ENCODE measurements at regions not wholly inside any gene's neighbourhood (a gene's known extent, or its start where the extent isn't known, plus 50 kb on each side); places are given as distances from the start of the nearest gene placed in this dataset.
"Not testable (repeated sequence)": the region's sequence is repeated elsewhere in the genome, so short reads cannot be mapped to it uniquely, and the experiment has no call there.

GRCh38 chr5:92179651-92180050 lies 796.5 kb upstream of the ARRDC3 start:
- TF ChIP-seq, protein P1, sequence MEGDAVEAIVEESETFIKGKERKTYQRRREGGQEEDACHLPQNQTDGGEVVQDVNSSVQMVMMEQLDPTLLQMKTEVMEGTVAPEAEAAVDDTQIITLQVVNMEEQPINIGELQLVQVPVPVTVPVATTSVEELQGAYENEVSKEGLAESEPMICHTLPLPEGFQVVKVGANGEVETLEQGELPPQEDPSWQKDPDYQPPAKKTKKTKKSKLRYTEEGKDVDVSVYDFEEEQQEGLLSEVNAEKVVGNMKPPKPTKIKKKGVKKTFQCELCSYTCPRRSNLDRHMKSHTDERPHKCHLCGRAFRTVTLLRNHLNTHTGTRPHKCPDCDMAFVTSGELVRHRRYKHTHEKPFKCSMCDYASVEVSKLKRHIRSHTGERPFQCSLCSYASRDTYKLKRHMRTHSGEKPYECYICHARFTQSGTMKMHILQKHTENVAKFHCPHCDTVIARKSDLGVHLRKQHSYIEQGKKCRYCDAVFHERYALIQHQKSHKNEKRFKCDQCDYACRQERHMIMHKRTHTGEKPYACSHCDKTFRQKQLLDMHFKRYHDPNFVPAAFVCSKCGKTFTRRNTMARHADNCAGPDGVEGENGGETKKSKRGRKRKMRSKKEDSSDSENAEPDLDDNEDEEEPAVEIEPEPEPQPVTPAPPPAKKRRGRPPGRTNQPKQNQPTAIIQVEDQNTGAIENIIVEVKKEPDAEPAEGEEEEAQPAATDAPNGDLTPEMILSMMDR (conservative IDR thresholded peaks at IDR 0.05) = no peak

GRCh38 chr5:92177926-92178487 lies 794.9 kb upstream of the ARRDC3 start:
- H3K27ac ChIP-seq = no peak overlapping the region
- TF ChIP-seq, protein P1 (conservative IDR thresholded peaks at IDR 0.05) = no peak

More at GRCh38 chr5:92179651-92180050, 796.5 kb upstream of the ARRDC3 start:
- H3K27ac ChIP-seq = no peak overlapping the region

- TF ChIP-seq, protein P1 (conservative IDR thresholded peaks at IDR 0.05) = no peak
- H3K27ac ChIP-seq = no peak overlapping the region
These were observed 780.8 kb upstream of the ARRDC3 start for GRCh38 chr5:92163906-92164305.

GRCh38 chr5:92147798-92148197 lies 764.7 kb upstream of the ARRDC3 start:
- TF ChIP-seq, protein P1 (conservative IDR thresholded peaks at IDR 0.05) = no peak
- no peak overlapping the region for H3K27ac ChIP-seq

DNA sequence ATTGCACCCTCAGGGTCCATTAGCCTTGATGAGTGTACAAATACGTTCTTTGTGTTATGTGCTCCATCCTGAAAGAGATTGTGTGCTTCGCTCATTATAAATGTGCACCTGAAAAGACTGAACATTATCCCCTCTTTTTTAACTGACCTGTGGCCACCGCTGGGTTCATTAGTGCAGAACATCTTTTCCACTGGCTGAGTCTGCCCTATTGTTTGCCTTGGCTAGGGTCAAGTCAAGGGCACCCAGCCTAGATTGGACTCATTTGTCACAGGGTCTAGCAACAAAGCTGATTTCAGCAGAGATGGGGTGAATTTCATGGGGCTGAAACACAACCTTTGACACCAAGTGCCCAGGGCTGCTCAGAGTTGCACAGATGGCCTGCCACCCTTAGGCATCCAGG lies 764.1 kb upstream of the ARRDC3 start:
- no peak overlapping the region for H3K27ac ChIP-seq
- TF ChIP-seq, protein P1 (conservative IDR thresholded peaks at IDR 0.05) = no peak

DNA sequence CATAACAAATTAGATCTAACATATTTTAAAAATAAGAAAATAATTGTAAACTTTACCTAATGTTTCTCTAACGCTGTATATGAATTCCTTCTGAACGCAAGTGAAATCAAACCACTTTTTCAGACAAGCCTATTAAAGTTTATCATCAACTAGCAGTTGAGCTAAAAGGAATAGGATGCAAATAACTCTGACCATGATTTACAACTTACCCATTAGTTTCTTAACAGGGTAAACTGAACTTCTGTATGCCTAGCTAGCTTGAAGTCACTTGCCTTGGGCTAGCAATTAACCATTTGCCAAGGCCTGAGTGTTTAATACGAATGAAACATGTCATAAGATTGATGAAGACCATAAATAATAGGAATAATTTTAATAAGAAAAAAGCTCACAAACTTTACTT lies 762.7 kb upstream of the ARRDC3 start:
- H3K27ac ChIP-seq = no peak overlapping the region
- TF ChIP-seq, protein P1 (conservative IDR thresholded peaks at IDR 0.05) = no peak

DNA sequence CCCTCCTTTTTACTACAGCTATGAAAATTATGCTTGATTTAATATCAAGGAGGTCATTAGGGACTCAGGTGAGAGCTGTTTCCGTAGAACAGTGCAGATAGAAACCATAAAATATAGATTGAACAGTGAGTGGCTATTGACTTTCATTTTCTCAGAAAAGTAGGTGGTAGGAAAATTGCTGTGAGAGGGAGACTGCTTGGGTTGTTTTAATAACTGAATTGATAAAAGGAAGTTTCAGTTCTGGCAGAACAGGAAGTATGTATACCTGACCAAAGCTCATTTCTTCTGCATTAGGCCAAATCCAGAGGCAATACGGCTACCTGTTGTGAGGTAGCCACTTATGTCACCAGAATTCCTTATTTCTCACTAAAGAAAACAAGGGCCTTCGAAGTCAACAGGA lies 761.7 kb upstream of the ARRDC3 start:
- TF ChIP-seq, protein P1 (conservative IDR thresholded peaks at IDR 0.05) = no peak

DNA sequence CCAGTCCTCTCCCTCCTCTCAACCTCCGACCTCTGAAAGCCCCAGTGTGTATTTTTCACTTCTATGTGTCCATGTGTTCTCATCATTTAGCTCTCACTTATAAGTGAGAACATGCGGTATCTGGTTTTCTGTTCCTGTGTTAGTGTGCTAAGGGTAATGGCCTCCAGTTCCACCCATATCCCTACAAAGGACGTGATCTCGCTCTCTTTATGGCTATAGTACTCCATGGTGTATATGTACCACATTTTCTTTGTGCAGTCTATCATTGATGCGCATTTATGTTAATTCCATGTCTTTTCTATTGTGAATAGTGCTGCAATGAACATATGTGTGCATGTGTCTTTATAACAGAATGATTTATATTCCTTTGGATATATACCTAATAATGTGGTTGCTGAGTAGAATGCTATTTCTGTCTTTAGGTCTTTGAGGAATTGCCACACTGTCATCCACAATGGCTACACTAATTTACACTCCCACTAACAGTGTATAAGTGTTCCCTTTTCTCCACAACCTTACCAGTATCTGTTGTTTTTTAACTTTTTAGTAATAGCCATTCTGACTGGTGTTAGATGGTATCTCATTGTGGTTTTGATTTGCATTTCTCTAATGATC lies 749.3 kb upstream of the ARRDC3 start:
- H3K27ac ChIP-seq = not testable (repeated sequence)

More for the DNA sequence above, 761.7 kb upstream of the ARRDC3 start:
- no peak overlapping the region for H3K27ac ChIP-seq
